GM18909 (cell line): ENCODE measurements at regions not wholly inside any gene's neighbourhood (a gene's known extent, or its start where the extent isn't known, plus 50 kb on each side); places are given as distances from the start of the nearest gene placed in this dataset.
"Not testable (repeated sequence)": the region's sequence is repeated elsewhere in the genome, so short reads cannot be mapped to it uniquely, and the experiment has no call there.

Experiments used
- ATAC-seq: cut with Tn5 transposase; IDR thresholded peaks from one replicate; pipeline ENCODE4 v1.9.1; 2021; ENCODE audit warnings: mild to moderate bottlenecking; ENCODE audit not compliant: unreplicated experiment, poor library complexity

DNA sequence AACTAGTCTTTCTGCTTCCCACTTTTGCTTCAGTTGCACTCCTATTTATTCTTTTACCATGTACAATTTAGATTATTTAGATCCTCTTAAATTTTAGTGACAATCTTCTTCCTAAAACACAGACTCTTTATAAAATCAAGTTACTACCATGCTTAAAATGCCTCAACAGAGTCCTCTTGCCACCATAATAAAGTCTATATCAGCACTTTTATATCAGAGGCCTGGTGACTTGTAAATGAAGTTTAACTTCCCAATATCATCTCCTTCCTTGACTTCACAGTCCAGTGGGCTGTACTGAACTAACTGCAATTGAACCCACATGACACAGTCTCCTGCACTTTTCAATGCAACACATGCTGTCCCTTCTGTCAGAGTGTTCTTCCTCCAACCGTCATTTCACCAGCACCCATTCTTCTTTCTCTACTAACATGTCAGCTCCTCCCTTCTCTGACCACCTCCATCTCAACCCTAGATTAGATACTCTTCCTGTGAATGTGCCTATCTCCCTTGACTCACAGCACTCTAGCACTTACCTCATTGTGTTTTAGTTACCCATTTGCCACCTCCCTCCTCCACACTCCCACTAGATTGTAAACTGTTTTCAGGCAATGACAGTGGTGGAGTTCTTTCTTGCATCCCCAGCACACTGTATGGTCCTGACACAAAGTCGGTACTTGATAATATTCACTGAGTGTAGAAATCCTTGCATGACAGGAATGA is 414.9 kb downstream of the SATB2 start:
- ATAC-seq, result no peak

DNA sequence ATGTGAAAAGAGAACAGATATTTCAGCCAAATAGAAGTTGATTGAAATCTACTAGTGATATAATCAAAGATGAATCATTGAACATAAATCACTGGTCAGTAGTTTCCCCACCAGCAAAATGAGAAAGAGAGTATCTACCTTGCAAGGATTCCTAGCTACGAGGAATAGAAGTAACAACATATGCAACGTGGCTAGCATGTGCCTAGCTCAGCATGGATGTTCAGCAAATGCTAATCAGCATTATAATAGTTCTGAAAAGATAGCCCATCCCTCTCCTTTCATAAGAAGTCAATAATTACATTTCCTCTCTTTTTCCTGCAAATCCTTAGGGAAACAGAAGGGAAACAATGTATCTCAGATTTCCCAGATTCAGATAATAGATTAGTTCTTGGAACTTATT is 417.2 kb downstream of the SATB2 start:
- no peak for ATAC-seq

DNA sequence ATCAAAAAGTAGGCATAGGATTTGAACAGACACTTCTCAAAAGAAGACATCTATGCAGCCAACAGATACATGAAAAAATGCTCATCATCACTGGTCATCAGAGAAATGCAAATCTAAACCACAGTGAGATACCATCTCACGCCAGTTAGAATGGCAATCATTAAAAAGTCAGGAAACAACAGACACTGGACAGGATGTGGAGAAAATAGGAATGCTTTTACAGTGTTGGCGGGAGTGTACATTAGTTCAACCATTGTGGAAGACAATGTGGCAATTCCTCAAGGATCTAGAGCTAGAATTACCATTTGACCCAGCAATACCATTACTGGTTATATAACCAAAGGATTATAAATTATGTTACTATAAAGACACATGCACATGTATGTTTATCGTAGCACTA is 424.0 kb downstream of the SATB2 start:
- ATAC-seq, result not testable (repeated sequence)

DNA sequence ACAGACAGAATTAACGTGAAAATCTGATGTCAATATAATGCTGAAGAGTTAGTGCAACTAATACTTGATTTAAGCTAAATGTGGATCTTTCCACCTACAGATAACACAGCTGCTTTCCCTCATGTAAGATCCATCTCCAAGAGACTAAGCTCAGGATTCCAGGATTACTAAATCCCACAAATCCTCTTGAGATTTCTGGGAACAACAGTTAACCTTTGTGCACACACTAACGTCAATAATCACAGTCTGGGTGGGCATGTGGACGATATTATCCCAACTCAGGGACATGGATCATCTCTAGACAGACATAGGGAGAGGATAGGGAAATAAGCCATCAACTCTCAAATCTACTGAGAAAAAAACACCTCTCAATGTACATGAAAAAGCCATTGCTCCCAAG is 432.6 kb downstream of the SATB2 start:
- no peak for ATAC-seq

DNA sequence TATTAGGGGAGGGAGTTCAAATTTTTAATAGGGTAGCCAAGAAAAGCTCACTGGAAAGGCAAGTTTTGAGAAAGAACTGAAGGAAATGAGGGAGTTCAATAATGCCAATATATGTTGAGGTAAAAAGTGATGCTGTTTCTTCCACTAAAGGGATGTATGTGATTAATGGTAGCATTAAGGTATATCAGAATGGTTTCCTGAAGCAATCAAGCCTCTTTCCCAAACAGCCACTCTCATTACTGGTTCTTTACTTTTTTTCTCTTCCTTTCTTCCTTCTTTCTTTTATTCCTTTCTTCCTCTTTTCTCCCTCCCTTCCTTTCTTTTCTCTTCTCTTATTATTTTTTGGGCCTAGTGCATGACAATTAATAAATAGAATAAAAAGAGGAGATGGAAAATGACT is 433.5 kb downstream of the SATB2 start:
- ATAC-seq, result no peak

DNA sequence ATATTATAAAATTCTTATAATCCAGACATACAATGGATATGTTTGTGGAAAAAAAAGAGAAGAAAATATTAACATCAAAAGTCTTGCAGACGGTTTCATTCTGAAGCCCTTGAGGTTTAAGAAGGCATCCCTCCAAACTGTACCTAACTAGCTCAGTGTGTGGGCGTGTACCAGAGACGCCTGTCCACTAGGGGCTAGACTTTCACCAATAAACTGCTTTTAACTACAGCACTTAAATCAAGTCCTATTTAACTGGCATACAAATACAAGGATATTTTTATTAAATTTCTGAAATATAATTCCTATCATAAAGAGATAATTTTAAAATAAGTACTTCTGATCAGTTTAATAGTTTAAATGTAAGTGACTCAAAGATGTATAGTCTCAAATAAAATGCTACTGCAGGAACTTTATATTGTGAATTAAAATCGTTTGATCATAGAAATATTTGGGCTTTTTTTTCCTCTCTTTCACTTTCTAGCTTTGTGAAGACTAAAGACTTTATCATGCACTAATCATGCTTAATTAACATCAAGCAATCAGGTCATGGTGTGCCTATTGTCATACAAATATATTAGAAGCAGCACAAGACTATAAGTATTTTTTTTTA is 437.7 kb downstream of the SATB2 start:
- ATAC-seq, result no peak

DNA sequence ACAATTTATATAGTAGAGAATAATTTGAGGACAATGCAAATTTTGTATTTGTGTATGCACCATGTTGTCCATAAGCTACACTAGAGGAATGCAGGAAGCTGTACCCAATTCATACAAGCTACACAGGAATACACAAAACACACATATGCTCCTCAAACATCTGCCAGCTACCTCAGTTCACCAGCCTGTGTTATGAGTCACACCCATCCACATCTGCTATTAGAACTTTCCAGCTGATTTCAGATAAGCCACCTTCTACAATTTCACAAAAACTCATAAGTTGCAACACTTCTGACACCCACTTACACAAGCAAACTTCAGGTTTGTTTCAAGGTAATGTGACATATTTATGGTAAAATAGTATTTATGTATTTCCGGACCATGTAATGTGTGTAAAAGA is 438.9 kb downstream of the SATB2 start:
- no peak for ATAC-seq

DNA sequence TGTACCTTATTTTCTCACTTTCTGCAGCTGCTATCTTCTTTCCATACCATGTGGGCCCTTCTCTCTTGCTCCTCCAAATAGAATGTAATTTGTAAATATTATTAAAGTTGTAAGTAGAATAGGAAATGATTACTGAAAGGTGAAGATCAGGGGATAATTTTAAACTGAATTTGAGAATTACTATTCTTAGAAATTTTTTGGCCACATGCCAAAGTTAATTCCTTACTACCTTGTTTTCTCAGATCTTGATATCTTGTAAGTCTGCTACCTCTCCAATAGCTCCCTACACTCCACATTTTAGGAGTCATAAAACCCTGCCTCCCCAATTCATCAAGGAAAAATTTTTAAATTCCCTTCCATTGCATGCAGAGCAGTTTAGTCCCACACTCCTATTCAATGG is 442.7 kb downstream of the SATB2 start:
- ATAC-seq, result no peak

DNA sequence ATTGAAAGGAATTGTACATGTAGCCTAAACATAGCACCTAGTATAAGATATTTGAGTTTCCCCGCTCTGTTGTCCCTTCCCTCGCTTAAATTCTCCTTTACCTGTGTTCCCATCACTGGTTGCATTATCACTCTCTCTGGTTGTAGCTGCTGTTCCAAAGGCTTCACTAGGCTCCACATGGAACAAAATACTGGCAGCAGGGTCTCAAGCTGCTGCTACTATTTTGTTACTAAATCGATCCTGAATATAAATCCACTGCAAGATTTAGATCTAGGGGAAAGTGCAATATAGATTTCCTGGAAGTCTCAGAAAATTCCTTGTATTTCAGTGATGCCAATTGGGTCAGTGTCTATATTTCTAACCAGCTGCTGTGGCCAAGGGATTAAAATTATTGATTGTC is 443.5 kb downstream of the SATB2 start:
- no peak for ATAC-seq

DNA sequence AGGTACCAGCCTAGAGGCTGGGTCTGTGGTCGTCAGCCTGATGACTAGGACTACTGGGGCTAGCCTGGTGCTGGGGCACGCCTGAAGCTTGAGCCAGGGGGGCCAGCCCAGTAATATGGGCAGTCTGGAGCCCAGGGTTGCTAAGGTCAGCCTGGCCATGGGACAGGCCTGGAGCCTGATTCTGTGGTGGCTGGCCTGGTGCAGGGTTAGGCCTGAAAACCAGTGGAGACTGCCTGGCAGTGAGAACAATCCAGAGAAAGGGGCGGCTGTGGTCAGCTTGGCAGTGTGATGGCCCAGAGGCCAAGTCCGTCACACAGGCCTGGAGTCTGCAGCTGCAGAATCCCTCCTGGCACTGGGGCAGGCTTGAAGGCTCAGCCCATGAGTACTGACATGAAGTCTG is 445.8 kb downstream of the SATB2 start:
- no peak for ATAC-seq

DNA sequence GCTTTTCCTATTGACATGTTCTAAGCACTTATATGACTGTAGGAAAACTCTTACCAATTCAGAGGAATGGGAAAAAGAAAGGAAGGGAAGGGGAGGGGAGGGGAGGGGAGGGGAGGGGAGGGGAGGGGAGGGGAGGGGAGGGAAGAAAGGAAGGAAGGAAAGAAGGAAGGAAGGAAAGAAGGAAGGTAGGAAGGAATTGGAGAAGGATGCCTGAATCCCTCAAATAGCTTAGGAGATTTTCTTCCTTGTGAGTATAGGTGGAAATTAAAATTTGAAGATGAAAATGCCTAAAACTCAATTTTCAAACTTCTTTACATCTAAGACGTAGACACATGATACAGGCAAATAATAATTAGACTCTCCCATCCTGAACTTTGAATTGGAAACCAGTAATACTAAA is 463.1 kb downstream of the SATB2 start:
- ATAC-seq, result no peak

DNA sequence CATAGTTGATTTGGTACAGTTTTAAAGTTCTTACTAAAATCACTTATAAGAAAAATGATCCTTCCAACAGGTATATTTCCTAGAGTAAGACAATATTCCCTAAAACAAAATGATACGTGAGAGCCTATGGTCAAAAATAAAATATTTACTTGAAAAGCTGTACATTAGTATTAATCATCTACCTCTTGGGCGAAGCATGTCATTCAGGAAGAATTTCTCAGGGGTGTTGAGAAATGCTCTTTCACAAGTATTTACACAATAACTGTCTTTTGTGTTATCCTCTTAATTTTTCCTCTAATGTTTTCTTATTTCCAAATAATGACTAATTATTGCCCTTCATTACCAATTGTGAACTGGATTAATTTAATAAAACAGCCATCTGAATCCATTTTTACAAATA is 466.3 kb downstream of the SATB2 start:
- no peak for ATAC-seq

DNA sequence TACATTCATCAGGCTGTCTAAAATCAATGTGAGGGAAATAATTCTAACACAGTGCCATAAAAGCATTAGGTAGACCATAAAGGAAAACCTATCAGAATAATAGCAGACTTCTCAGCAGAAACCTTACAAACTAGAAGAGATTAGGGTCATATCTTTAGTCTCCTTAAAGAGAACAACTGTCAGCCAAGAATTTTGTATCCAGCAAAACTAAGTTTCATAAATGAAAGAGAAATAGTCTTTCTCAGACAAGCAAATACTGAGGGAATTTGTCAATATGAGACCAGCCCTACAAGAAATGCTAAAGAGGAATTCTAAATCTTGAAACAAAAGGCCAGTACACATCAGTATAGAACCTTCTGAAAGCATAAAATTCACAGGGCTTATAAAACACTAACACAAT is 482.0 kb downstream of the SATB2 start:
- no peak for ATAC-seq

DNA sequence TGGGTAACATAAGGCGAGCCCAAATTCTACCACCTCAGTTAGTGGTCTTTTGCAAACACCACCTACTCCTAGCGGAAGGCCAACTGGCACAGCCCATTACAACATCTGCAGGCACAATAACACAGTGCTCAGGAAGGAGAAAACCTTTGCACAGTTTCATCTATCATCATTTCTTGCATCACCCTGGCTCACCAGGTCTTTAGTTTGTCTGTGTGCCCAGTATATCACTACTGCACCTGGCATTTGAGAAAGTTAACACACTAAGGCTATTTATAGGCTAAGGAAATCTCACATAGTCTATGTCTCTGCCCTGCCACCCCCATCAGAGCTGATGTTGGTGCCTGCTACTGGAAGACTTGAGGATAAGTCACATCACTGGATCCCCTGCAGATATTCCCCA is 484.0 kb downstream of the SATB2 start:
- no peak for ATAC-seq

DNA sequence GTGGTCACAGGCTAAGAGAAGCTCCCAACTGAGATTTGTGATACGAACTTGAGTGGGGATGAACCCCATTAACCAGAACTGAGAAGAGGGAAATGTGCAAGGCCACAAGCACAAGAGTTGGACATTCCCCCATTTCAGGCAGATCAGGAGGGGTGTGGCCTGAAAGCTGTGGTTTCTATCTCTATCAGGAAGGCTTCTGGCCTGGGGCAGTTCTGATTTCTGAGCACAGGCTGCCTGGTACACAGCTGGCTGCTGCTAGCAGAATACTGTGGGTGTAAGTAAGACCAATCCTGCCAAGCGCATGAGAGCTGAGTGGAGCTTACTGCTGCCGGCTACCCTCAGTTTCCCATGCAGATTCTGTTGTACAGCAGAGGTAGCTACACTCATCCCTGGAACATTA is 484.6 kb downstream of the SATB2 start:
- no peak for ATAC-seq

DNA sequence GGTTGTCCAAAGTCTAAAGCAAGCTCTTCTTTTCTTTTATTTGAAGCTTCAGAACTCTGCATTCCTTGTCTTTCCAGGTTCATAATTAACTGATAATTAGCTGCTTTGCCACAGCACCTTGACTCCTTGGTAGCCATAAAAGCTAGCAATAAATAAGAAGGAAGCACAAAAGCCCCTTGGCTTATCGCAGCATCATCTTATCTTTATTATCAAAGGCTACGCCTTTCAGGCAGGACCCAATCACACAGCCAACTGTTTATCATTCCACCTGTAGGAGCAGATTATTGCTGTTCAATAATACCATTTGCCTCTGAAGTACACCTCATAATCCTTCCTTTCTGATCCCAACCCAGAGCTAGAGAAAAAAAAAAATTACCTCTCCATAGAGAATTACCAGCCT is 489.2 kb downstream of the SATB2 start:
- ATAC-seq, result no peak

DNA sequence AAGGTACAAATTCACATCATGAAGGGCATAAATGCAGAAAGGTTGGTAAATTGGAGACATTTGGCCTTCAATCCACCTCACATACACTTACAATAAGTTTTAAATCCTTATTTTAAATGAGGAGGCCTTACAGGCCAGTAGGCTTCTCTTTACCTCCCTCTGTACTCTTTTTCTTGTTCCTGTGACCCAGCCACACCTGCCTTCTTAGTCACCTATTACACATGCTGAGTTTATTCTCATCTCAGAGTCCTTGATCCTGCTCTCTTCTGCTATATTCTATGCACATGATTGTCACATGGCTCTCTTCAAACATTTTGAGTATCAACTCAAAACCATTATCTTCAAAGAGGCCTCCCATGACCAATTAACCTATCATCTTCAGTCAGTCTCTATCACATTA is 491.5 kb downstream of the SATB2 start:
- ATAC-seq, result no peak

DNA sequence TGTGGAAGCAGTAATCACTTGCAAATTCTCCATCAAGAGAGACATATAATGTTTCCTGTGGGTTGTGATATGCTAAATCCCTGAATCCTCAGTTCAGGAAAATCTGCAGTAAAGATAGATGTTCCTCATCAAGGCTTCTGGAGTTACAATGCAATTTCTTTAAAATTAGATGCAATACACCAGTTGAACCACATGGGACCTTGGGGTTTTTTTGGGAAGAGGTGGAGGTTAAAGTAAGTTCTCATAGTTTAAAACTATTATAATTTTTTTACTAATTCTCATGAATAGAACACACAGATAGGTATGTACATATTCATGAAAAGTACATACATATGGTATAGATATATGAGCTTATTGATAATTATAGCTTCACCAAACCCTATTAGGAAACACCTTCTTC is 496.2 kb downstream of the SATB2 start:
- ATAC-seq, result no peak

DNA sequence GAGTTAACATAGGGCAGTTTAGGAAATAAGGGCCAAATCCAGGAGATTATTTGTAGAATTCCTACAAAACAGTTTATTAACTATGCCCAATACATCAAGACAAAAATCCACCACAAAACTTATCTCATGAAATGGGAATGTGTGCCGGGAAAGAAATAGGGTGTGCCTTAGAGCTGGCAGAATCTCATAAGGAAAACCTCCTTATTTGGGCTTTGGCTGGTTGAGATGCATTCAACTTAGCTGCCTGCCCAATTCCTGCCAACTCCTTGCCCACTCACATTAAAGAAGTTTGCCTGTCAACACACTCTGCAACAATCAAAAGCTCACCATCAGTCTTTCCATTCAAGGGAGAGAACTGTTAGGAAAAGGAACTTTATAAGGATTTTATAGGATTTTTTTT is 500.6 kb downstream of the SATB2 start:
- no peak for ATAC-seq

DNA sequence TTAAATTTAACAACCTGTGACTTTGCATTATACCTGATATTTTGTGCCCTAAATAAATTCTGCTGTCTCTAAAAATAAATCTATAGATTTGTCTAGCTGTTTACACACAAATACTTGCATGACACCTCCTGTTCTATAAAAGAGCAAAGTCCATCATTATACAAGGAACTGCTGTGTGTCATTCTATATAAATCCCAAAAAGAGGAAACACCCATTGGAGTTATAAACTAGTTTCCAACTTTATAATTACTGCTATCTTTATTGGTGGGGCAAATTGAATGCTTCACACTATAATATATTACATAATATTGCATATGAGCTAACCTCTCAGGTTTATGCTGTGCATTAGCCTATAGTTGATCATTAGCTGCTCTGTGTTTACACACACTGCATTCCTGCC is 504.4 kb downstream of the SATB2 start:
- ATAC-seq, result no peak

DNA sequence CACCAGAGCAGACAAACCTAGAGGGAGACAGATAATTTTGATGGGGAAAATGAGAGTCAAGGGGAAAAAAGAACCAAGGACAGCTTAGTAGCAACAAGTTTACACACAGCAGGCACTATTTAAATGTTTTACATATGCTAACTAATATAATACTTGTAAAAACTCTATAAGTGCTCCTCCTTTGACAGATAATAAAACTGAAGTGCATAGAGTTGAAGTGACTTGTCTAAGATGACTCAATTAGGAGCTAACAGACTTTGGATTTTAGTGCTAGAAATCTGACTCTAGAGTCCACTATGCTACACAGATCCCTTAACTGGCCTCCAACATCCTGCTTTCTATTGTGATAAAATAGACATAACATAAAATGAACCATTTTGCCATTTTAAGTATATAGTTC is 506.9 kb downstream of the SATB2 start:
- ATAC-seq, result no peak

DNA sequence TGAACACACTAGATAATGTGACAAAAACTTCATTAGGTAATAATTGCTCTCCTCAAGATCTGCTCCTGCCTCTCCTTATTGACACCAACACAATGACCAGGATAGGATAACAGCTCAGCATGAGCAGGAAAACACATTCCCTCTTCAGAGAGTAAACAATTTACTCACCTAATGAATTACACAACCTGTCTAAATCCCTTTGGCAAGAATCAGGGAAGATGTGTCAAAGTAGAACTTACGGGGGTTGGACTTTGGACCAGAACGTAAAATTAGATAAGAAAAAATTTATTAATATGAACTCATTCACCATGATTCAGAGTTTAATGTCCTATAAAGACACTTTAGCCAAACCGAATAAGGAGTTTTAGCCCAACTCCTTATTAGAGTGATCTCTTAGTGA is 512.2 kb downstream of the SATB2 start:
- ATAC-seq, result no peak
